ENCODE measurements at regions not wholly inside any gene's neighbourhood (a gene's known extent, or its start where the extent isn't known, plus 50 kb on each side); places are given as distances from the start of the nearest gene placed in this dataset.

DNA sequence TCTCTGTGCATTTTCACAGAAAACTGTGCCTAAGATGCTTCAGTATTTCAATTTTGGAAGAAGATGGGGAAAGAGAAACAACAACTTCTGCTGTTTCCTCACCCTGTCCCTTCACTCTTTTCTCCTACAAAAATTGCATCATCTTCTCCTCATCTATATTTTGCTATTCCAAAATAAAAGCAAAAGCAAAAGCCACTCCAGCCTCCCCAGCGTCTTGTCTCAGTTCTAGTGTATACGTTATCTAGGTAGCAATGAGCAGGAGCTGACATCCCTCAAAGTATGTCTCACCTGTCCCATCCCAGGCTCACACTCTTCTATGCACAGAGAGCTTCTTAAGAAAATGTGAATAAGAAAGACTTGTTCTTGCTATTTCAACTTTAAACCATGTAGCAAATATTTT lies 163.8 kb upstream of the TAB2 start:
- Histone ChIP-seq H3K27ac (ENCODE audit: low read length) (no peak overlapping the region), H3K4me2 (ENCODE audit: low read length) (no peak overlapping the region), H3K9me3 (ENCODE audit: low read length) (no peaks in the 10 kb centered on the region), H2AFZ (ENCODE audit: low read length) (no peak overlapping the region), H3K9ac (ENCODE audit: low read length) (no peak overlapping the region), H3F3A (ENCODE audit: low read length, unreplicated experiment) (no peaks in the 10 kb centered on the region), H3K36me3 (ENCODE audit: low read depth, low read length) (no peaks in the 10 kb centered on the region), H3K4me3 (ENCODE audit: low read length) (no peak overlapping the region), H3K4me1 (ENCODE audit: insufficient read depth, low read length) (no peaks in the 10 kb centered on the region), H3K79me2 (ENCODE audit: low read length) (no peaks in the 10 kb centered on the region), H3K9me2 (replicated peaks; ENCODE audit: low read length) (no peaks in the 10 kb centered on the region), H3K27me3 (ENCODE audit: low read length) (no peaks in the 10 kb centered on the region), H4K20me1 (ENCODE audit: low read length) (no peaks in the 10 kb centered on the region)
- no TSS peak for BruUV-seq (replicated peaks)
- ChIA-PET POLR2A (ENCODE audit: unreplicated experiment) (no interaction called here), CTCF (interaction anchor here (0.6 kb wide), 2 partner anchors 43 to 72 kb away, joined by 4 read pairs; no protein-coding TSS in a partner anchor)
- no peak for TF ChIP-seq EZH2phosphoT487 (IDR thresholded peaks at IDR 0.05; ENCODE audit: borderline replicate concordance, low read length)
- TF ChIP-seq EZH2 (IDR thresholded peaks at IDR 0.05; ENCODE audit: low read length, unreplicated experiment), result no peak
- TF ChIP-seq CTCF (conservative IDR thresholded peaks at IDR 0.05; ENCODE audit: low read depth, low read length), result no peak
- DNase-seq, result no peak
- ATAC-seq, result no peak
- intact Hi-C loops (cut with micrococcal nuclease), result no loop called here

DNA sequence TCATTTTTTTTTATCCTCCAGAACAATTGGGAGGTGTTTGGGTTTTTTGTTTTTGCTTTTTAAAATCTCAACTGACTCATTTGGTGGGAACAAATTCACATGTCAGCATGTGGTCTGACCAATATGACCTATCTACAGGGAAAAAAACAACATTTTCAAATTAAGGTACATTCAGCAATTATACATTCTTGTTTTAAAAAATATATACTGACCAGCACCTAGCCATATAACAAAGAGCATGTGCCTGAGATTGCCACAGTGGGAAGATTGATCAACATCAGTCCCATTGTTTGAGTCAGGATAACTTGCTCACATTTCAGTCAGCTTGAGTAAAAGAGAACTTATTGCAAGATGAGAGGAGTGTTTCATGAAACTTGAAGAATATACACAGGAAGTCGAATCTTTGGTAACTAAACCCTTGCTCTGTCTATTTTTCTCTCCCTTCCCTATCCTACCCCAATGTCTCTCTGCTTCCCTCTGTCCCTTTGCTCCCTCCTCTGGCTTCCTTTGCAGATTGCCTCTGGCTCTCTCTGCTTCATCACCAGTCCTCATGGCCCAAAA lies 163.2 kb upstream of the TAB2 start:
- no peaks in the 10 kb centered on the region for H4K20me1 ChIP-seq (ENCODE audit: low read length)
- H3F3A ChIP-seq (ENCODE audit: low read length, unreplicated experiment), result no peaks in the 10 kb centered on the region
- H3K9me2 ChIP-seq (replicated peaks; ENCODE audit: low read length), result no peaks in the 10 kb centered on the region
- no peak overlapping the region for H2AFZ ChIP-seq (ENCODE audit: low read length)
- no peak overlapping the region for H3K4me3 ChIP-seq (ENCODE audit: low read length)
- intact Hi-C loops (cut with micrococcal nuclease), result no loop called here
- DNase-seq (no peak), ATAC-seq (no peak)
- TF ChIP-seq EZH2 (IDR thresholded peaks at IDR 0.05; ENCODE audit: low read length, unreplicated experiment) (no peak), EZH2phosphoT487 (IDR thresholded peaks at IDR 0.05; ENCODE audit: borderline replicate concordance, low read length) (no peak), CTCF (conservative IDR thresholded peaks at IDR 0.05; ENCODE audit: low read depth, low read length) (no peak)
- H3K27ac ChIP-seq (ENCODE audit: low read length), result no peak overlapping the region
- H3K36me3 ChIP-seq (ENCODE audit: low read depth, low read length), result no peaks in the 10 kb centered on the region
- no peaks in the 10 kb centered on the region for H3K4me1 ChIP-seq (ENCODE audit: insufficient read depth, low read length)
- H3K9ac ChIP-seq (ENCODE audit: low read length), result no peak overlapping the region
- ChIA-PET CTCF (interaction anchor here (0.6 kb wide), 1 partner anchor 72 kb away, joined by 4 read pairs; no protein-coding TSS in a partner anchor), POLR2A (ENCODE audit: unreplicated experiment) (no interaction called here)
- H3K27me3 ChIP-seq (ENCODE audit: low read length), result no peaks in the 10 kb centered on the region
- no TSS peak for BruUV-seq (replicated peaks)
- H3K9me3 ChIP-seq (ENCODE audit: low read length), result no peaks in the 10 kb centered on the region
- H3K79me2 ChIP-seq (ENCODE audit: low read length), result no peaks in the 10 kb centered on the region
- H3K4me2 ChIP-seq (ENCODE audit: low read length), result no peak overlapping the region

- TF ChIP-seq EZH2 (IDR thresholded peaks at IDR 0.05; ENCODE audit: low read length, unreplicated experiment) (no peak), EZH2phosphoT487 (IDR thresholded peaks at IDR 0.05; ENCODE audit: borderline replicate concordance, low read length) (no peak), CTCF (conservative IDR thresholded peaks at IDR 0.05; ENCODE audit: low read depth, low read length) (no peak)
- Histone ChIP-seq H3K9me2 (replicated peaks; ENCODE audit: low read length) (no peaks in the 10 kb centered on the region), H3K36me3 (ENCODE audit: low read depth, low read length) (no peaks in the 10 kb centered on the region), H3K9me3 (ENCODE audit: low read length) (no peaks in the 10 kb centered on the region), H2AFZ (ENCODE audit: low read length) (no peak overlapping the region), H3K79me2 (ENCODE audit: low read length) (no peaks in the 10 kb centered on the region), H3K4me2 (ENCODE audit: low read length) (no peak overlapping the region), H3K4me1 (ENCODE audit: insufficient read depth, low read length) (no peaks in the 10 kb centered on the region), H3F3A (ENCODE audit: low read length, unreplicated experiment) (no peaks in the 10 kb centered on the region), H3K27me3 (ENCODE audit: low read length) (no peaks in the 10 kb centered on the region), H3K27ac (ENCODE audit: low read length) (no peak overlapping the region), H3K4me3 (ENCODE audit: low read length) (no peak overlapping the region), H4K20me1 (ENCODE audit: low read length) (no peaks in the 10 kb centered on the region), H3K9ac (ENCODE audit: low read length) (no peak overlapping the region)
- CTCF ChIA-PET, result no interaction called here
- POLR2A ChIA-PET (ENCODE audit: unreplicated experiment), result no interaction called here
- ATAC-seq (no peak), DNase-seq (no peak)
- no TSS peak for BruUV-seq (replicated peaks)
- intact Hi-C loops (cut with micrococcal nuclease), result no loop called here
Measured at GRCh38 chr6:149157126-149157525, 160.4 kb upstream of the TAB2 start.
